ENCODE measurements at regions not wholly inside any gene's neighbourhood (a gene's known extent, or its start where the extent isn't known, plus 50 kb on each side); places are given as distances from the start of the nearest gene placed in this dataset.

- TF ChIP-seq POLR2A (IDR thresholded peaks at IDR 0.05; ENCODE audit: low read length) (no peak), NR3C1 (IDR thresholded peaks at IDR 0.05) (no peak), HMGXB4 (CRISPR knock-in tag; IDR thresholded peaks at IDR 0.05; ENCODE audit: borderline replicate concordance) (no peak)
These were observed 1085.8 kb downstream of the TDRD15 start for GRCh38 chr2:22209545-22209944.
